COLO668 (cell line): ENCODE measurements at regions not wholly inside any gene's neighbourhood (a gene's known extent, or its start where the extent isn't known, plus 50 kb on each side); places are given as distances from the start of the nearest gene placed in this dataset.

Source experiments
- DNase-seq: peaks from one replicate; lab custom pipeline; 2025; ENCODE audit not compliant: unreplicated experiment; lab: John Stamatoyannopoulos, UW

GRCh38 chr2:145845923-145846322, 1326.0 kb upstream of the ZEB2 start:
- DNase-seq = no peak

- DNase-seq = peak; percentile 14
Observed at GRCh38 chr2:145845207-145845894, 1325.4 kb upstream of the ZEB2 start.

- DNase-seq = no peak
Observed at GRCh38 chr2:145841973-145842372, 1322.1 kb upstream of the ZEB2 start.

- no peak for DNase-seq
Observed at GRCh38 chr2:145836986-145837385, 1317.1 kb upstream of the ZEB2 start.

GRCh38 chr2:145835665-145836064, 1315.7 kb upstream of the ZEB2 start:
- DNase-seq = no peak

GRCh38 chr2:145832681-145833080, 1312.8 kb upstream of the ZEB2 start:
- DNase-seq = no peak

GRCh38 chr2:145829931-145830330, 1310.0 kb upstream of the ZEB2 start:
- DNase-seq = no peak

GRCh38 chr2:145827235-145827634, 1307.3 kb upstream of the ZEB2 start:
- no peak for DNase-seq

GRCh38 chr2:145824384-145824783, 1304.5 kb upstream of the ZEB2 start:
- no peak for DNase-seq

GRCh38 chr2:145822892-145823534, 1303.1 kb upstream of the ZEB2 start:
- no peak for DNase-seq

- no peak for DNase-seq
Observed at GRCh38 chr2:145820651-145821050, 1300.7 kb upstream of the ZEB2 start.

- DNase-seq = no peak
Observed at GRCh38 chr2:145818890-145819504, 1299.1 kb upstream of the ZEB2 start.

- DNase-seq = no peak
Observed at GRCh38 chr2:145815933-145816332, 1296.0 kb upstream of the ZEB2 start.

- DNase-seq = no peak
Observed at GRCh38 chr2:145813481-145813880, 1293.6 kb upstream of the ZEB2 start.

GRCh38 chr2:145812165-145812554, 1292.2 kb upstream of the ZEB2 start:
- no peak for DNase-seq

- DNase-seq = no peak
Observed at GRCh38 chr2:145811276-145812164, 1291.6 kb upstream of the ZEB2 start.

GRCh38 chr2:145807968-145808367, 1288.0 kb upstream of the ZEB2 start:
- no peak for DNase-seq

GRCh38 chr2:145807554-145807953, 1287.6 kb upstream of the ZEB2 start:
- DNase-seq = no peak

- no peak for DNase-seq
Observed at GRCh38 chr2:145806546-145806945, 1286.6 kb upstream of the ZEB2 start.

- no peak for DNase-seq
Observed at GRCh38 chr2:145802133-145802532, 1282.2 kb upstream of the ZEB2 start.

GRCh38 chr2:145801210-145801609, 1281.3 kb upstream of the ZEB2 start:
- DNase-seq = no peak
